ENCODE measurements at regions not wholly inside any gene's neighbourhood (a gene's known extent, or its start where the extent isn't known, plus 50 kb on each side); places are given as distances from the start of the nearest gene placed in this dataset.

GRCh38 chrX:44731160-44731559 lies 112.7 kb upstream of the DUSP21 start:
- no peak overlapping the region for H3K4me3 ChIP-seq (ENCODE audit: low read length)
- DNase-seq (ENCODE audit: low read depth): peak; percentile 76
- TF ChIP-seq, protein P1, sequence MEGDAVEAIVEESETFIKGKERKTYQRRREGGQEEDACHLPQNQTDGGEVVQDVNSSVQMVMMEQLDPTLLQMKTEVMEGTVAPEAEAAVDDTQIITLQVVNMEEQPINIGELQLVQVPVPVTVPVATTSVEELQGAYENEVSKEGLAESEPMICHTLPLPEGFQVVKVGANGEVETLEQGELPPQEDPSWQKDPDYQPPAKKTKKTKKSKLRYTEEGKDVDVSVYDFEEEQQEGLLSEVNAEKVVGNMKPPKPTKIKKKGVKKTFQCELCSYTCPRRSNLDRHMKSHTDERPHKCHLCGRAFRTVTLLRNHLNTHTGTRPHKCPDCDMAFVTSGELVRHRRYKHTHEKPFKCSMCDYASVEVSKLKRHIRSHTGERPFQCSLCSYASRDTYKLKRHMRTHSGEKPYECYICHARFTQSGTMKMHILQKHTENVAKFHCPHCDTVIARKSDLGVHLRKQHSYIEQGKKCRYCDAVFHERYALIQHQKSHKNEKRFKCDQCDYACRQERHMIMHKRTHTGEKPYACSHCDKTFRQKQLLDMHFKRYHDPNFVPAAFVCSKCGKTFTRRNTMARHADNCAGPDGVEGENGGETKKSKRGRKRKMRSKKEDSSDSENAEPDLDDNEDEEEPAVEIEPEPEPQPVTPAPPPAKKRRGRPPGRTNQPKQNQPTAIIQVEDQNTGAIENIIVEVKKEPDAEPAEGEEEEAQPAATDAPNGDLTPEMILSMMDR (IDR thresholded peaks at IDR 0.05; ENCODE audit: insufficient read depth, low read depth, low read length, missing control alignments): no peak

DNA sequence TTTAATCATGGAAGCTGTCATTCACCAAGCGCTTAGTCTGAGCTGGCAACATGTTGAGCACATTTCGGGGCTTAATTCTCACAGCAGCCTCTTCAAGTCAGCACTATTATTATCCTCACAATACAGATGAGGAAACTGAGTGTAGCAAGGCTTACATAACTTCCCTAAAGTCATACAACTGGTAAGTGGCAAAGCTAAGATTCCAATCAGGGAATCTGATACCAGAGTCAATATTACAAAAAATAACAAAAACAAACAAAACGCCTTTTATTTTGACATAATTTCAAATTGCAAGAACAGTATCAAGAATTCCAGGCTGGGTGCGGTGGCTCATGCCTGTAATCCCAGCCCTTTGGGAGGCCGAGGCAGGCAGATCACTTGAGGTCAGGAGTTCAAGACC lies 120.4 kb upstream of the DUSP21 start:
- no peak overlapping the region for H3K4me3 ChIP-seq (ENCODE audit: low read length)
- DNase-seq (ENCODE audit: low read depth): no peak
- TF ChIP-seq, protein P1 (IDR thresholded peaks at IDR 0.05; ENCODE audit: insufficient read depth, low read depth, low read length, missing control alignments): no peak

GRCh38 chrX:44708470-44708869 lies 135.4 kb upstream of the DUSP21 start:
- TF ChIP-seq, protein P1 (IDR thresholded peaks at IDR 0.05; ENCODE audit: insufficient read depth, low read depth, low read length, missing control alignments): no peak
- no peak overlapping the region for H3K4me3 ChIP-seq (ENCODE audit: low read length)
- no peak for DNase-seq (ENCODE audit: low read depth)

DNA sequence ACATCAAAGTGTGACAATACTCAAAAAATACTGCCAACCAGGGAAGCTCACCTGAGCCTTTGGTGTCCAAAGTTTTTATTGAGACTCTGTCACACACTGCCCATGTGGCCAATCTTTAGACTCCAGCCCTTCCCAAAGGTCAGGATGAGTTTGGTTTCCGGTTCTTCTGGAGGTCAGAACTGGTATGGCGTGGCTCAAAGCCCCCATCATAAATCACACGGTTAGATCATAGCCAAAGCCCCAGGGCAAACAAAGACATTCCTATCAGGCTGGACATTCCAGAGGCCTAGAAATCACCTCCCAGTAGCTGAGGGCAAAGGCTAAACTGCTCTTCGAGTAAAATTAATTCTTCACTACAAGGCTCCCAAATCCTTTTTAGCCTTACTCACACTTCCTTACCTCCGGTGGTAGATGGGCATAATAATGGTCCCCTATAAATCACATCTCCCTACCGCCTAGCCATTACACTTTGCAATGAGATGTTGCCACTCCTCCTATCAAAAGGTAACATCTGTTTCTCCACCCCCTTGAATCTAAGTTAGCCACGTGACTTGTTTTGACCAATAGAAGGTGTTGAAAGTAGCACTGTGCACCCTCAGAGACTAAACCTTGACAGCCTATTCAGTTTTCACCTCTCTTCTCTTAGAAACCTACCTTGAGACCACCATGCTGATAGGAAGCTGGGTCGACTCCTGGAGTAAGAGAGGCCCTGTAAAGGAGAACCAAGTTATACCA lies 137.8 kb upstream of the DUSP21 start:
- no peak for DNase-seq (ENCODE audit: low read depth)
- TF ChIP-seq, protein P1 (IDR thresholded peaks at IDR 0.05; ENCODE audit: insufficient read depth, low read depth, low read length, missing control alignments): no peak
- H3K4me3 ChIP-seq (ENCODE audit: low read length): no peak overlapping the region

DNA sequence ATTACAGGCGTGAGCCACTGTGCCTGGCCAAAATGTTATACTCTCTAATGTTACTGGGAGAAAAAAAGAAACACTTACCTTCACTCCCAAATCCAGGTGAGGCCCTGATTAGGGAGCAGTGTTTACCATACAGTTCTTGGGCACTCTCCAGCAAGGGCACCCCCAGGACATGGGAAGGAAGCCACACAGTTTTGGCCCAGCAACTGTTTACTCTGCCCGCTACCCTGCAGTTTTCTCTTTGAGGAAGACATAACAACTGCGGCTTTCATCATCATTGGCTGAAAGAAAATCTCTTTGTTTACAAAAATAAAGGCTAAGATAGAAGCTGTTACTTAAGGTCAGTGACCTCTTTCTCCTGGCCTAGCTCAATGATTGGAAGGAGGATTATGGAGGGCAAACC lies 145.5 kb upstream of the DUSP21 start:
- H3K4me3 ChIP-seq (ENCODE audit: low read length): no peak overlapping the region
- TF ChIP-seq, protein P1 (IDR thresholded peaks at IDR 0.05; ENCODE audit: insufficient read depth, low read depth, low read length, missing control alignments): no peak
- DNase-seq (ENCODE audit: low read depth): no peak

DNA sequence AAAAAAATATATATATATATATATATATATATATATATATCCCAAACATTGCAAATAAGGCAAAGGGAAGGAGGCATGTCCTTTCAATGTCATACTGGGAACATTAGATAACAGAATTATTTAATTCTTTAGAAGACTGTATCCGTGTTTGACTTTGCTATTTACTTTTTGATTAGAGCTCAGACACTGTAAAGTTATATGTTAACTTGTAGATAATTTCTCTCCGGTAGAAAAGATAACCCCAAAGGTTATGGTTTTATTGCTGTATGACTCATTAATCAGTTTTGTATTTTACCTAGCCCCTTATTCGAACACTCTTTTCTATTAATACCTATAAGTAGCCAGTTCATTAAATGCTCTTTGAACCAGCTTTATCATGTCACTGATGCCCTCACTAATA lies 150.6 kb upstream of the DUSP21 start:
- H3K4me3 ChIP-seq (ENCODE audit: low read length): no peak overlapping the region
- TF ChIP-seq, protein P1 (IDR thresholded peaks at IDR 0.05; ENCODE audit: insufficient read depth, low read depth, low read length, missing control alignments): no peak

DNA sequence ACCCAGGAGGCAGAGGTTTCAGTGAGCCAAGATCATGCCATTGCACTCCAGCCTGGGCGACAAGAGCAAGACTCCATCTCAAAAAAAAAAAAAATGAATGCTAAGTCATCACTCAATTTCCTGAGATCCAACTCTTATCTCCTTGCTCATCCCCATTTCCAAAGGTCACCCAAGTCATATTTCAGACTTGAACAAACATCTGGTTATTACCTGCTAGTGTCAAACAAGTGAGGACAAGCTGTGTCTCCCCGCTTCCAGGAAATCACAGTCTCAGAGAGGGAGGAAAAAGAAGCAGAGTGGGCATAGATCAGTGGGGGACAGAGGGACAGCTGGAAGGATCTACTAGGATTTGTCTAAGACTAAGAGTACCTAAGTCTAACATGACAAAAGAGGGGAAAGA lies 147.5 kb upstream of the FUNDC1 start:
- DNase-seq (ENCODE audit: low read depth): no peak
- H3K4me3 ChIP-seq (ENCODE audit: low read length): no peak overlapping the region
- TF ChIP-seq, protein P1 (IDR thresholded peaks at IDR 0.05; ENCODE audit: insufficient read depth, low read depth, low read length, missing control alignments): no peak

More for the DNA sequence above, 150.6 kb upstream of the DUSP21 start:
- no peak for DNase-seq (ENCODE audit: low read depth)
